Common myeloid progenitor, CD34-positive (primary cell): ENCODE measurements at regions not wholly inside any gene's neighbourhood (a gene's known extent, or its start where the extent isn't known, plus 50 kb on each side); places are given as distances from the start of the nearest gene placed in this dataset.
A peak's percentile ranks its signal among the peaks of the same experiment; 100 is the strongest.
"Not testable (repeated sequence)": the region's sequence is repeated elsewhere in the genome, so short reads cannot be mapped to it uniquely, and the experiment has no call there.

Source experiments
- CTCF ChIA-PET: fragments of 350-600 bp; sonication (Branson Sonifier 250); formaldehyde crosslinking; loops from one replicate; lab custom pipeline; 2021; ENCODE audit warnings: antibody characterized with exemption; lab: Charles Lee
- POLR2A ChIA-PET: fragments of 350-600 bp; sonication (Branson Sonifier 250); formaldehyde crosslinking; loops from one replicate; lab custom pipeline; 2021; ENCODE audit warnings: antibody characterized with exemption; lab: Charles Lee
- DNase-seq, 3 donors: peaks; one replicate each; pipeline versions ENCODE4 v3.0.0 to v3.0.0-alpha.2; 2013
- H3K27ac ChIP-seq, 2 experiments: 1 replicate in 1 of 2; 2 replicates in 1 of 2; pipeline ENCODE4 v1.7.0; 2013; ENCODE audit warnings: inconsistent platforms in 2 of 2, low read length in 2 of 2, mild to moderate bottlenecking in 2 of 2, low read depth in 1 of 2, moderate library complexity in 1 of 2; ENCODE audit not compliant: severe bottlenecking in 2 of 2, insufficient read depth in 1 of 2, poor library complexity in 1 of 2
- H3K27me3 ChIP-seq, 5 experiments: replicated peaks in 2 of 5; 1 replicate in 3 of 5; 2 replicates in 2 of 5; pipeline versions ENCODE4 v1.6.1 to v1.7.0; 2013; ENCODE audit warnings: low read length in 4 of 5, mild to moderate bottlenecking in 2 of 5, moderate library complexity in 2 of 5, inconsistent platforms in 1 of 5; ENCODE audit not compliant: insufficient read depth in 5 of 5, control insufficient read depth in 4 of 5
- H3K36me3 ChIP-seq, 4 experiments: 1 replicate in 2 of 4; 2 replicates in 2 of 4; pipeline versions ENCODE4 v1.6.1 to v1.7.0; 2013; ENCODE audit warnings: low read length in 3 of 4, control low read depth in 1 of 4, mild to moderate bottlenecking in 1 of 4; ENCODE audit not compliant: control insufficient read depth in 4 of 4, insufficient read depth in 4 of 4
- H3K4me1 ChIP-seq, 4 experiments: 1 replicate in 3 of 4; 2 replicates in 1 of 4; pipeline versions ENCODE4 v1.6.1 to v1.7.1; 2013; ENCODE audit warnings: low read length in 3 of 4, mild to moderate bottlenecking in 3 of 4, control low read depth in 1 of 4, inconsistent platforms in 1 of 4, moderate library complexity in 1 of 4; ENCODE audit not compliant: control insufficient read depth in 4 of 4, insufficient read depth in 4 of 4; ENCODE audit errors: control extremely low read depth in 1 of 4
- H3K4me3 ChIP-seq, 7 experiments: 1 replicate in 4 of 7; 2 replicates in 3 of 7; pipeline versions ENCODE4 v1.5.1 to v1.7.0; 2013; ENCODE audit warnings: mild to moderate bottlenecking in 7 of 7, low read length in 6 of 7, moderate library complexity in 6 of 7, inconsistent platforms in 2 of 7, low read depth in 2 of 7, control low read depth in 1 of 7; ENCODE audit not compliant: insufficient read depth in 4 of 7, control insufficient read depth in 1 of 7; ENCODE audit errors: extremely low read depth in 1 of 7
- H3K9me3 ChIP-seq, 5 experiments: 1 replicate in 4 of 5; 2 replicates in 1 of 5; pipeline versions ENCODE4 v1.6.1 to v1.7.1; 2013; ENCODE audit warnings: low read length in 4 of 5, mild to moderate bottlenecking in 2 of 5, inconsistent platforms in 1 of 5, low read depth in 1 of 5, moderate library complexity in 1 of 5; ENCODE audit not compliant: control insufficient read depth in 4 of 5, insufficient read depth in 2 of 5; ENCODE audit errors: control extremely low read depth in 1 of 5
- WGBS: methylation state at CpG from one replicate; pipeline ENCODE4 v1.1.5; 2013; ENCODE audit not compliant: insufficient coverage; 5-methylcytosine and 5-hydroxymethylcytosine counted together

DNA sequence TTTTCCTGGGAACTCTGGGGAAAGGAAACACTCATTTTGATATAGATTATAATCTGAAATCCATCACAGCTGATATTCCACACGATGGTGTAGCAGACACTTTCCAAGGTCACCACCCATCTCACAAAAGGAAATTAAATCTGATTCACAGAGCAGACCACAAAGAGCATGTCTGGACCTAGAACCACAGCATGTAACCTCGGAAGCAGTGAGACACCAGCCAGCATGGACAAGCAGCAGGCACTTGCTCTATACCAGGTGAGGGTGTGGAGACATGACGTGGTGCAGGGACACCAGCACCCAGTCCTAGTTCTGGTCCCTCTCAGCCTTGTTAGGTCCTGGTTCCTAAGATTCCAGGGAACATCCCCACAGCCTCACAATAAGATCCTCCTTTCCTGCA is 116.7 kb upstream of the SAMD11 start:
- DNase-seq, H3K36me3 ChIP-seq, CTCF ChIA-PET, POLR2A ChIA-PET, H3K27me3 ChIP-seq, H3K4me1 ChIP-seq, H3K4me3 ChIP-seq, H3K9me3 ChIP-seq, H3K27ac ChIP-seq: not testable (repeated sequence)
- WGBS, result no CpG with 5 or more reads among the region's 3 CpGs

- no CpG with 5 or more reads among the region's 4 CpGs for WGBS
- H3K27ac ChIP-seq, H3K27me3 ChIP-seq, H3K4me3 ChIP-seq, H3K4me1 ChIP-seq, DNase-seq, H3K36me3 ChIP-seq, H3K9me3 ChIP-seq, CTCF ChIA-PET, POLR2A ChIA-PET: not testable (repeated sequence)
These were observed 115.9 kb upstream of the SAMD11 start for GRCh38 chr1:807699-808390.

GRCh38 chr1:810949-811348 is 112.8 kb upstream of the SAMD11 start:
- H3K4me1 ChIP-seq, DNase-seq, H3K36me3 ChIP-seq, H3K27me3 ChIP-seq, CTCF ChIA-PET, H3K4me3 ChIP-seq, POLR2A ChIA-PET, H3K27ac ChIP-seq, H3K9me3 ChIP-seq: not testable (repeated sequence)
- WGBS, result no CpG with 5 or more reads among the region's 2 CpGs

DNA sequence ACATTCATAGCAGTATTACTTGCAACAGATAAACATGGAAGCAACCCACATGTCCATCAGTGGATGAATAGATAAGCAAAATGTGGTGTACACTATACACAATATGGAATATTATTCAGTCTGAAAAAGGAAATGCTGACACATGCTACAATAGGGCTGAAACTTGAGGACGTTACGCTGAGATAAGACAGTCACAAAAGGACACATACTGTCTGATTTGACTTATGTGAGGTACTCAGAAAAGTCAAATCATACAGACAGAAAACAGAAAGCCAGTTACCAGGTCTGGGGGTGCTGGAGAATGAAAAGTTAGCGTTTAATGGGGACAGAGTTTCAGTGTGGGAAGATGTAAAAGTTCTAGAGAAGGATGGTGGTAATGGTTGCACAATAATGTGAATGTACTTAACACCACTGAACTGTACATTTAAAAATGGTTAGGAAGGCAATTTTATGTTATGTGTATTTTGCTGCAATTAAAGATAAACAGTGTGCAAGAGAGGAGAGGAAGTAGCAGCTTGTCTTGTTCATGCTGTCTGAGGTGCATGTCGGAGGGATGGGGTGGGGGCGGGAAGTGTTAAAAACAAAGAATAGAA is 111.1 kb upstream of the SAMD11 start:
- WGBS, result 100% methylated on average over 1 of the region's 5 CpGs
- DNase-seq, H3K36me3 ChIP-seq, H3K27me3 ChIP-seq, H3K9me3 ChIP-seq, H3K27ac ChIP-seq, H3K4me3 ChIP-seq, CTCF ChIA-PET, POLR2A ChIA-PET, H3K4me1 ChIP-seq: not testable (repeated sequence)

DNA sequence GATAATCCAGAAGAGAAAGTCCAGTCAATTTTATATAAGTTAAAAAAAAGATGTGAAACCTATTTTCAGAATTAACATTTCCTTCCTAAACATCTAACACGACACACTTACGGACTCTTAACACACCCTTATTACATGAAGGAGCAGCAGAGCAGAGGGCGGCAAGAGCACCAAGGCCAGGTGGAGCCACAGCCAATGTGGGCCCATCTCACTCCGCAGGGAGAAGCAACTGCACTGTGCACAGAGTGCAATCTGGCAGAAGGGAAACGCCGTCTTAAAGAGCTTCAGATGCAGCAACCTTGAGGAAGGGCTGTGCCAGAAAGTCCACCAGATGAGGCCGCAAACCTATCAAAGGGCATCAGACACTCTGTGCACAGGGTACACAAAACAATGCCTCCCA is 109.2 kb upstream of the SAMD11 start:
- H3K27ac ChIP-seq, DNase-seq, CTCF ChIA-PET, H3K27me3 ChIP-seq, POLR2A ChIA-PET, H3K36me3 ChIP-seq, H3K4me1 ChIP-seq, H3K4me3 ChIP-seq, H3K9me3 ChIP-seq: not testable (repeated sequence)
- WGBS, result no CpG with 5 or more reads among the region's 7 CpGs

GRCh38 chr1:815147-815922 is 108.4 kb upstream of the SAMD11 start:
- CTCF ChIA-PET, H3K36me3 ChIP-seq: not testable (repeated sequence)

GRCh38 chr1:817071-817599 is 106.6 kb upstream of the SAMD11 start:
- peak; percentile 39 to 70 (median 57) for DNase-seq
- H3K4me3 ChIP-seq, result peak overlapping the region in 1 of 7 experiments; percentile 33
- POLR2A ChIA-PET, H3K27me3 ChIP-seq, H3K4me1 ChIP-seq, H3K27ac ChIP-seq, H3K9me3 ChIP-seq, CTCF ChIA-PET, H3K36me3 ChIP-seq: not testable (repeated sequence)
- WGBS, result 58% methylated on average over 2 of the region's 14 CpGs

More at GRCh38 chr1:815147-815922, 108.4 kb upstream of the SAMD11 start:
- DNase-seq, H3K4me1 ChIP-seq, POLR2A ChIA-PET, H3K9me3 ChIP-seq, H3K4me3 ChIP-seq, H3K27ac ChIP-seq, H3K27me3 ChIP-seq: not testable (repeated sequence)
- WGBS, result no CpG with 5 or more reads among the region's 4 CpGs
